Lung microvascular endothelial cell (primary cell): ENCODE measurements at regions not wholly inside any gene's neighbourhood (a gene's known extent, or its start where the extent isn't known, plus 50 kb on each side); places are given as distances from the start of the nearest gene placed in this dataset.
"Not testable (repeated sequence)": the region's sequence is repeated elsewhere in the genome, so short reads cannot be mapped to it uniquely, and the experiment has no call there.

Source experiments
- DNase-seq, 2 donors: peaks; one replicate each; pipeline versions ENCODE4 v3.0.0 to v3.0.0-alpha.2; 2010; ENCODE audit warnings: low read depth in 2 of 2

GRCh38 chr16:17940584-17941364, 395.8 kb downstream of the NPIPA8 start:
- DNase-seq: no peak

- no peak for DNase-seq
Measured at GRCh38 chr16:17939723-17940122, 396.8 kb downstream of the NPIPA8 start.

GRCh38 chr16:17939122-17939536, 397.4 kb downstream of the NPIPA8 start:
- DNase-seq: no peak

GRCh38 chr16:17938546-17938945, 398.0 kb downstream of the NPIPA8 start:
- no peak for DNase-seq

- DNase-seq: no peak
Measured at GRCh38 chr16:17936766-17937402, 399.7 kb downstream of the NPIPA8 start.

- DNase-seq: no peak
Measured at GRCh38 chr16:17930280-17930679, 406.3 kb downstream of the NPIPA8 start.

GRCh38 chr16:17926866-17927399, 409.6 kb downstream of the NPIPA8 start:
- DNase-seq: no peak

- DNase-seq: no peak
Measured at GRCh38 chr16:17926461-17926860, 410.1 kb downstream of the NPIPA8 start.

- DNase-seq: no peak
Measured at GRCh38 chr16:17925761-17926160, 410.8 kb downstream of the NPIPA8 start.

- DNase-seq: peak; percentile 2 to 3
Measured at GRCh38 chr16:17921357-17921978, 415.1 kb downstream of the NPIPA8 start.

- no peak for DNase-seq
Measured at GRCh38 chr16:17917316-17918019, 419.1 kb downstream of the NPIPA8 start.

- no peak for DNase-seq
Measured at GRCh38 chr16:17915791-17916190, 420.7 kb downstream of the NPIPA8 start.

- DNase-seq: no peak
Measured at GRCh38 chr16:17914168-17914567, 422.4 kb downstream of the NPIPA8 start.

- not testable (repeated sequence) for DNase-seq
Measured at GRCh38 chr16:17911578-17911977, 425.0 kb downstream of the NPIPA8 start.

GRCh38 chr16:17906626-17907025, 429.9 kb downstream of the NPIPA8 start:
- DNase-seq: not testable (repeated sequence)

GRCh38 chr16:17901309-17901708, 430.5 kb upstream of the XYLT1 start:
- no peak for DNase-seq

GRCh38 chr16:17899141-17899540, 428.4 kb upstream of the XYLT1 start:
- no peak for DNase-seq

- no peak for DNase-seq
Measured at GRCh38 chr16:17887963-17888362, 417.2 kb upstream of the XYLT1 start.

- DNase-seq: no peak
Measured at GRCh38 chr16:17885659-17886207, 415.0 kb upstream of the XYLT1 start.

GRCh38 chr16:17877821-17878360, 407.1 kb upstream of the XYLT1 start:
- DNase-seq: no peak

- DNase-seq: no peak
Measured at GRCh38 chr16:17866996-17867395, 396.2 kb upstream of the XYLT1 start.
